Keratinocyte (primary cell): ENCODE measurements at regions not wholly inside any gene's neighbourhood (a gene's known extent, or its start where the extent isn't known, plus 50 kb on each side); places are given as distances from the start of the nearest gene placed in this dataset.
"Not testable (repeated sequence)": the region's sequence is repeated elsewhere in the genome, so short reads cannot be mapped to it uniquely, and the experiment has no call there.

Source experiments
- CTCF ChIP-seq, 3 experiments: IDR thresholded peaks in 1 of 3; conservative IDR thresholded peaks in 1 of 3; optimal IDR thresholded peaks in 1 of 3; 2 replicates in 2 of 3; 3 replicates in 1 of 3; pipeline versions ENCODE3 to v1.5.1; 2011; ENCODE audit warnings: low read length in 3 of 3, mild to moderate bottlenecking in 3 of 3, moderate library complexity in 2 of 3, control low read depth in 1 of 3, inconsistent platforms in 1 of 3; ENCODE audit not compliant: insufficient read depth in 2 of 3; ENCODE audit errors: extremely low read depth in 1 of 3
- EZH2 ChIP-seq: IDR thresholded peaks from one replicate; pipeline ENCODE4 v1.6.1; 2012; ENCODE audit warnings: inconsistent platforms, mild to moderate bottlenecking, low read length, moderate library complexity

- not testable (repeated sequence) for TF ChIP-seq CTCF (optimal IDR thresholded peaks at IDR 0.05 in 1 of 3, IDR thresholded peaks at IDR 0.05 in 1 of 3, conservative IDR thresholded peaks at IDR 0.05 in 1 of 3; ENCODE audit: extremely low read depth in 1 of 3, insufficient read depth in 2 of 3, low read length in 3 of 3); EZH2
Measured at GRCh38 chr3:162708394-162708793, 1211.8 kb downstream of the OTOL1 start.
